Peyer's patch (tissue), 4 donors: ENCODE measurements at regions not wholly inside any gene's neighbourhood (a gene's known extent, or its start where the extent isn't known, plus 50 kb on each side); places are given as distances from the start of the nearest gene placed in this dataset.

Experiments used
- CTCF ChIP-seq, 6 experiments: fragments of 450-650 bp in 4 of 6; fragments of 200-600 bp in 2 of 6; sonication (generic) in 1 of 6; IDR thresholded peaks; one replicate each; pipeline ENCODE4 v1.5.1; 2017 to 2019; ENCODE audit warnings: antibody characterized with exemption in 6 of 6, mild to moderate bottlenecking in 3 of 6, moderate library complexity in 1 of 6
- POLR2A ChIP-seq, 2 donors: fragments of 450-650 bp; IDR thresholded peaks; one replicate each; pipeline ENCODE4 v1.5.1; 2017; ENCODE audit warnings: antibody characterized with exemption in 2 of 2, mild to moderate bottlenecking in 2 of 2, moderate library complexity in 2 of 2

DNA sequence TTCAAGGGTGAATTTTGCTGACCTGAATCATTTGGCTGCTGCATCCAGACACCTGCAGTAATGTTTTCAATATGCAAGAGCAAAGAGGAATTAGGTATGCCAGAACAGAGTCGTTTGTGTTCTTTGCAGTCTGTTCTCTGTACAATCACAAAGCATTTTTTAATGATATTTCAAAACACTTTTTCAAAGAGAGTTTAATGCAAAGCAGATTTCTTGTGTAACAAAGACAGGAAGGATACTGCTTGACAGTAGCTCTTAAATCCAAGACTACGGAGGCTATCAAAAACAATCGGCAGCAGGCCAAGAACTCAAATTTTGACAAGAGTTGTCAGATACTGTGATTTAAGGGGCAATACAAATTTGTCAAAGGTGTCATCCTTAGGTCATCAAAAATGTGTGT, 341.9 kb downstream of the GADD45G start:
- TF ChIP-seq POLR2A (IDR thresholded peaks at IDR 0.05) (no peak), CTCF (IDR thresholded peaks at IDR 0.05) (no peak)
